DOHH2 (cell line): ENCODE measurements at regions not wholly inside any gene's neighbourhood (a gene's known extent, or its start where the extent isn't known, plus 50 kb on each side); places are given as distances from the start of the nearest gene placed in this dataset.
"Not testable (repeated sequence)": the region's sequence is repeated elsewhere in the genome, so short reads cannot be mapped to it uniquely, and the experiment has no call there.

ENCODE experiments used
- H3F3A ChIP-seq: fragments of 200-600 bp; sonication (generic), shearing (Covaris generic); 2 replicates; pipeline ENCODE4 v1.6.0; 2016; ENCODE audit warnings: antibody characterized with exemption, mild to moderate bottlenecking; ENCODE audit not compliant: control insufficient read depth, insufficient read depth
- H3K27ac ChIP-seq: fragments of 200-600 bp; sonication (generic); 2 replicates; pipeline ENCODE4 v1.5.1; 2014; ENCODE audit warnings: low read depth, mild to moderate bottlenecking, low read length, moderate library complexity
- H3K27me3 ChIP-seq: fragments of 200-600 bp; sonication (generic); 2 replicates; pipeline ENCODE4 v1.6.1; 2014; ENCODE audit warnings: mild to moderate bottlenecking, low read length, mixed read lengths; ENCODE audit not compliant: control insufficient read depth
- H3K36me3 ChIP-seq: fragments of 200-600 bp; sonication (generic); 2 replicates; pipeline ENCODE4 v1.6.1; 2014; ENCODE audit warnings: mild to moderate bottlenecking, low read length, moderate library complexity, mixed read lengths; ENCODE audit not compliant: control insufficient read depth
- H3K4me1 ChIP-seq: fragments of 200-600 bp; sonication (generic); 2 replicates; pipeline ENCODE4 v1.6.1; 2014; ENCODE audit warnings: mild to moderate bottlenecking, low read length, mixed read lengths; ENCODE audit not compliant: control insufficient read depth
- H3K4me2 ChIP-seq: fragments of 200-600 bp; sonication (generic); 2 replicates; pipeline ENCODE4 v1.6.0; 2014; ENCODE audit warnings: mild to moderate bottlenecking, low read length, moderate library complexity
- H3K4me3 ChIP-seq: fragments of 200-600 bp; sonication (generic); 2 replicates; pipeline ENCODE4 v1.5.1; 2014; ENCODE audit warnings: mild to moderate bottlenecking, low read length, mixed read lengths
- H3K79me2 ChIP-seq: fragments of 200-600 bp; sonication (generic); 2 replicates; pipeline ENCODE4 v1.6.1; 2014; ENCODE audit warnings: mild to moderate bottlenecking, low read length, mixed read lengths; ENCODE audit not compliant: control insufficient read depth
- H3K9me2 ChIP-seq: fragments of 200-600 bp; sonication (generic); replicated peaks from 2 replicates; pipeline ENCODE4 v1.6.1; 2014; ENCODE audit warnings: mild to moderate bottlenecking, low read length, mixed read lengths; ENCODE audit not compliant: control insufficient read depth
- H3K9me3 ChIP-seq: fragments of 200-600 bp; sonication (generic); 2 replicates; pipeline ENCODE4 v1.6.1; 2014; ENCODE audit warnings: antibody characterized with exemption, low read length, mixed read lengths; ENCODE audit not compliant: control insufficient read depth, insufficient read depth
- H4K20me1 ChIP-seq: fragments of 200-600 bp; sonication (generic); 2 replicates; pipeline ENCODE4 v1.6.0; 2014; ENCODE audit warnings: low read depth, mild to moderate bottlenecking, antibody characterized with exemption, low read length, moderate library complexity; ENCODE audit not compliant: control insufficient read depth, insufficient read depth
- EZH2phosphoT487 ChIP-seq: fragments of 200-600 bp; sonication (generic); IDR thresholded peaks from 2 replicates; pipeline ENCODE4 v1.6.1; 2017; ENCODE audit warnings: borderline replicate concordance, mild to moderate bottlenecking, antibody characterized with exemption, low read length, moderate library complexity, mixed read lengths
- TF ChIP-seq, protein P1 (sequence below): fragments of 200-600 bp; sonication (generic); IDR thresholded peaks from one replicate; pipeline ENCODE4 v1.5.1; 2014; ENCODE audit warnings: antibody characterized with exemption, mild to moderate bottlenecking, low read depth, low read length; ENCODE audit not compliant: poor library complexity, severe bottlenecking

DNA sequence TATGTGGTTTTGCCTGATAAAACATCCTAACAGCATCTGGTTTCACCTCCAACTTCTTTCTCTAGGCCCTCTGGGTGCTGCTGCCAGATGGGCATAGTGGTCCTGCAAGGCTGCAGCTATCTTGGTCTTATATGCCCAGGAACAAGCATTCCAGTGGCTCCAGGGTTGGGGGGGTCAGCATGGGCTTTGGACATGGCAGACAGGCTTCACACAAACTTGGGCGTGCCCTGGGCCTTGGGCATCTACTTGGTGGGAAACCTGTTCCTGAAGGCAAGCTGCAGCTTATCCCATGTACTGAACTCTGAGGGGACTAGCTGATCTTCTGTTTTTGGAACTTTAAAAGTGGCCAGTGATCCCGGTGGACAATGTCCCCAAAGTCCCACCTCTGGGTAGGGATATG lies 54.9 kb upstream of the ZNF678 start:
- H3K9me2 ChIP-seq: no peaks in the 10 kb centered on the region
- no peak overlapping the region for H3K4me2 ChIP-seq
- no peaks in the 10 kb centered on the region for H3K27me3 ChIP-seq
- H4K20me1 ChIP-seq: no peaks in the 10 kb centered on the region
- no peaks in the 10 kb centered on the region for H3K36me3 ChIP-seq
- no peaks in the 10 kb centered on the region for H3K4me1 ChIP-seq
- H3K9me3 ChIP-seq: no peaks in the 10 kb centered on the region
- no peaks in the 10 kb centered on the region for H3K79me2 ChIP-seq
- no peaks in the 10 kb centered on the region for H3F3A ChIP-seq
- no peak overlapping the region for H3K4me3 ChIP-seq
- no peak overlapping the region for H3K27ac ChIP-seq
- no peak for TF ChIP-seq EZH2phosphoT487
- TF ChIP-seq, protein P1, sequence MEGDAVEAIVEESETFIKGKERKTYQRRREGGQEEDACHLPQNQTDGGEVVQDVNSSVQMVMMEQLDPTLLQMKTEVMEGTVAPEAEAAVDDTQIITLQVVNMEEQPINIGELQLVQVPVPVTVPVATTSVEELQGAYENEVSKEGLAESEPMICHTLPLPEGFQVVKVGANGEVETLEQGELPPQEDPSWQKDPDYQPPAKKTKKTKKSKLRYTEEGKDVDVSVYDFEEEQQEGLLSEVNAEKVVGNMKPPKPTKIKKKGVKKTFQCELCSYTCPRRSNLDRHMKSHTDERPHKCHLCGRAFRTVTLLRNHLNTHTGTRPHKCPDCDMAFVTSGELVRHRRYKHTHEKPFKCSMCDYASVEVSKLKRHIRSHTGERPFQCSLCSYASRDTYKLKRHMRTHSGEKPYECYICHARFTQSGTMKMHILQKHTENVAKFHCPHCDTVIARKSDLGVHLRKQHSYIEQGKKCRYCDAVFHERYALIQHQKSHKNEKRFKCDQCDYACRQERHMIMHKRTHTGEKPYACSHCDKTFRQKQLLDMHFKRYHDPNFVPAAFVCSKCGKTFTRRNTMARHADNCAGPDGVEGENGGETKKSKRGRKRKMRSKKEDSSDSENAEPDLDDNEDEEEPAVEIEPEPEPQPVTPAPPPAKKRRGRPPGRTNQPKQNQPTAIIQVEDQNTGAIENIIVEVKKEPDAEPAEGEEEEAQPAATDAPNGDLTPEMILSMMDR: no peak

DNA sequence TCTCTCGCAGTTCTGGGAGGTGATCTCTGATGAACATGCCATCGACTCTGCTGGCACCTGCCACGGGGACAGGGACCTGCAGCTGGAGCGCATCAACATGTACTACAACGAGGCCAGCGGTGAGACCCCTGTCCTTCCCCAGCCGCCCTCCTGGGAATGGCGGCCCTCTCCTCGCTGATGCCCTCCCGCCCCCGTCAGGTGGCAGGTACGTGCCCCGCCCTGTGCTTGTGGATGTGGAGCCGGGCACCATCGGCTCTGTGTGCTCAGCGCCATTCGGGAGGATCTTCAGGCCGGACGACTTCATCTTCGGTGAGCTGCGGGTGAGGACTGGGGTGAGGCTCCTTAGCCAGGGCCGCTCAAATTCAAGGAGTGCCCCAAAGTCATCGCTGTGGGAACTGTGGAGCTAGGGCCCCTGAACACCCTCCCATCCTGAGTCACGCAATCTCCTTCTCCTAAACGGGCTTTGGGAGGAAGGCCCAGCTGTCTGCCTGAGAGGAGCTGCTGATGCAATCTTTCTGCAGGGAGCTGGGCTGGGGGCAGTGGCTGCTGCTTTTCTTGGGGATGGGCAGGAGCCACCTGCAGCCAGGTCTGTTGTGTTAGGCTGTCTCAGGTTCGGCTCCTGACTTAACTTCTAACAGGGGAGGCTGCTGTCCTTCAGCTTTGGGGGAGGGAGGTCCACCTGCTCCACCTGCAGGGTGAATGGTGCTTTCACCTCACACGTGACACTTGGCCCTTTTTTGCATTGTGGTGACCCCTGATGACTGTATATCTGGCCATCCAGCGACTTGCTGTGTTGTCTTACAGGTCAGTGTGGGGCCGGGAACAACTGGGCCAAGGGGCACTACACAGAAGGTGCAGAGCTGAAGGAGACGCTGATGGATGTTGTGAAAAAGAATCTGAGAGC lies 56.6 kb upstream of the ZNF678 start:
- not testable (repeated sequence) for H3K9me2 ChIP-seq, H3K4me1 ChIP-seq, H3K27ac ChIP-seq, H3K79me2 ChIP-seq, H3F3A ChIP-seq, H3K27me3 ChIP-seq, H3K36me3 ChIP-seq, H3K4me2 ChIP-seq, H3K4me3 ChIP-seq, H3K9me3 ChIP-seq, H4K20me1 ChIP-seq

DNA sequence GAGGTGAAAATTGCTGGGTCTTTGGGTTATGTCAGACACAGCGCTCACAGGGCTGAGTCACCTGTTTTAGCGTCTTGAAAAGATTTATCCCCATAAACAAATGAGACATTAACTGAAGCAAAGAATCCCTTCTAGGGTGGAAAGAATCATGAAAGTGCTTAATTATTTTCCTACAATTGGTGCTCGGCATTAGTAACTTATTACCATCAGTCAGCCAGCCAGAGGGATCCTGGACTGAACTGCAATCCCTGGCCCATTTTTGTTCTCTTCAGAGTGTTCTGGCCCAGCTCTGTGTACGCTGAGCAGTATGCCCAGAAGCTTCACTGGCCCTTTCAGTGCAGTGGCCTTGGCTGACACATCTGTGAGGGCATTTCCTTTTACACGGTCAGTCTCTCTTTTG lies 67.3 kb upstream of the ZNF678 start:
- H3K4me1 ChIP-seq, H3F3A ChIP-seq, H3K9me2 ChIP-seq, H3K4me3 ChIP-seq, H3K4me2 ChIP-seq, H3K27me3 ChIP-seq, H3K9me3 ChIP-seq, H4K20me1 ChIP-seq, H3K36me3 ChIP-seq, H3K27ac ChIP-seq, H3K79me2 ChIP-seq: not testable (repeated sequence)

DNA sequence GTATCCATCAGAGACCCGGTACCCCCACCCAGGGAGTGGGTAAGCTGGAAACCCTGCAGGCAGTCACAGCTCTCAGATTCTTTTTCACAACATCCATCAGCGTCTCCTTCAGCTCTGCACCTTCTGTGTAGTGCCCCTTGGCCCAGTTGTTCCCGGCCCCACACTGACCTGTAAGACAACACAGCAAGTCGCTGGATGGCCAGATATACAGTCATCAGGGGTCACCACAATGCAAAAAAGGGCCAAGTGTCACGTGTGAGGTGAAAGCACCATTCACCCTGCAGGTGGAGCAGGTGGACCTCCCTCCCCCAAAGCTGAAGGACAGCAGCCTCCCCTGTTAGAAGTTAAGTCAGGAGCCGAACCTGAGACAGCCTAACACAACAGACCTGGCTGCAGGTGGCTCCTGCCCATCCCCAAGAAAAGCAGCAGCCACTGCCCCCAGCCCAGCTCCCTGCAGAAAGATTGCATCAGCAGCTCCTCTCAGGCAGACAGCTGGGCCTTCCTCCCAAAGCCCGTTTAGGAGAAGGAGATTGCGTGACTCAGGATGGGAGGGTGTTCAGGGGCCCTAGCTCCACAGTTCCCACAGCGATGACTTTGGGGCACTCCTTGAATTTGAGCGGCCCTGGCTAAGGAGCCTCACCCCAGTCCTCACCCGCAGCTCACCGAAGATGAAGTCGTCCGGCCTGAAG lies 69.3 kb upstream of the ZNF678 start:
- H3K9me3 ChIP-seq, H3K4me1 ChIP-seq, H3K9me2 ChIP-seq, H3K27ac ChIP-seq, H3K36me3 ChIP-seq, H3K4me2 ChIP-seq, H3K4me3 ChIP-seq, H3K79me2 ChIP-seq, H3F3A ChIP-seq, H3K27me3 ChIP-seq, H4K20me1 ChIP-seq: not testable (repeated sequence)

DNA sequence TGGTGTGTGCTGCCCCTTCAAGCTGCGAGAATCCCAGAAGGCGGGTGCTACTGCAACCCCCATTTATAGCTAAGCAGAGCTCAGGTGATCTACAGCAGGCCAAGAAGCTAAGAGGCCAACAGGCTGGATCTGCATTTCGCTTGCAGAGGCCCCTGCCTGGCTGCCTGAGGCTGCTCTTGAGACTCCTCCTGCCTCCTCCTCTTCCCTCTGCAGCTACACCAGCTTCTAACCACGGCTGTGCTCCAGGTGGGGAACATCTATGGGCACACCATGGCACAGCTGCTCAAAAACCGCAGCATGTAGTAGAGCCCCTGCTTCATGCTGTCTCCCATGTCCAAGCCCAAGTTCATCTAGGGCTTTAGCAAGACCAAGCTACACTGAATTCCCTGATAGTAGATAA lies 72.9 kb upstream of the ZNF678 start:
- H3K9me3 ChIP-seq: peaks cover 3% of the 10 kb centered on the region; the same call in 1 of the 2 replicates
- no peaks in the 10 kb centered on the region for H3K79me2 ChIP-seq
- no peaks in the 10 kb centered on the region for H4K20me1 ChIP-seq
- H3K27me3 ChIP-seq: no peaks in the 10 kb centered on the region
- TF ChIP-seq, protein P1: no peak
- no peaks in the 10 kb centered on the region for H3K4me1 ChIP-seq
- H3K36me3 ChIP-seq: no peaks in the 10 kb centered on the region
- no peak overlapping the region for H3K4me2 ChIP-seq
- H3K4me3 ChIP-seq: no peak overlapping the region
- no peaks in the 10 kb centered on the region for H3K9me2 ChIP-seq
- H3F3A ChIP-seq: no peaks in the 10 kb centered on the region
- no peak overlapping the region for H3K27ac ChIP-seq
